Tibial nerve (tissue), 4 donors: ENCODE measurements at regions not wholly inside any gene's neighbourhood (a gene's known extent, or its start where the extent isn't known, plus 50 kb on each side); places are given as distances from the start of the nearest gene placed in this dataset.

Experiments
- DNase-seq, 2 donors: peaks; one replicate each; pipeline ENCODE4 v3.0.0-alpha.2; 2019; ENCODE audit warnings: low spot score in 2 of 2
- H3K27ac ChIP-seq, 4 donors: fragments of 200-600 bp; sonication (generic) in 3 of 4; one replicate each; pipeline ENCODE4 v1.5.1; 2017 to 2019; ENCODE audit warnings: mild to moderate bottlenecking in 1 of 4
- H3K27me3 ChIP-seq, 2 donors: fragments of 200-600 bp; sonication (generic) in 1 of 2; one replicate each; pipeline versions ENCODE4 v1.5.1 to v1.6.0; 2017 to 2019
- H3K36me3 ChIP-seq, 3 donors: fragments of 200-600 bp; sonication (generic); one replicate each; pipeline ENCODE4 v1.5.1; 2018 to 2019
- H3K4me1 ChIP-seq, 4 donors: fragments of 200-600 bp; sonication (generic) in 3 of 4; one replicate each; pipeline ENCODE4 v1.5.1; 2017 to 2019
- H3K4me3 ChIP-seq, 4 donors: fragments of 200-600 bp; sonication (generic) in 3 of 4; one replicate each; pipeline ENCODE4 v1.5.1; 2017 to 2019; ENCODE audit warnings: mild to moderate bottlenecking in 1 of 4, moderate library complexity in 1 of 4
- H3K9me3 ChIP-seq, 4 donors: fragments of 200-600 bp; sonication (generic) in 3 of 4; one replicate each; pipeline ENCODE4 v1.5.1; 2017 to 2019
- CTCF ChIP-seq, 5 experiments: fragments of 200-600 bp in 3 of 5; fragments of 450-650 bp in 2 of 5; sonication (generic) in 3 of 5; IDR thresholded peaks; one replicate each; pipeline ENCODE4 v1.5.1; 2016 to 2019; ENCODE audit warnings: antibody characterized with exemption in 5 of 5, mild to moderate bottlenecking in 3 of 5, moderate library complexity in 2 of 5
- EP300 ChIP-seq, 2 donors: sonication (generic); formaldehyde crosslinking; IDR thresholded peaks; one replicate each; pipeline ENCODE4 v1.6.1; 2017; ENCODE audit warnings: antibody characterized with exemption in 2 of 2, mild to moderate bottlenecking in 1 of 2
- POLR2A ChIP-seq, 2 donors: fragments of 450-650 bp; IDR thresholded peaks; one replicate each; pipeline ENCODE4 v1.6.1; 2017; ENCODE audit warnings: antibody characterized with exemption in 2 of 2, mild to moderate bottlenecking in 2 of 2, moderate library complexity in 2 of 2
- WGBS, 2 donors: methylation state at CpG; one replicate each; pipeline ENCODE4 v1.1.5; 2018; 5-methylcytosine and 5-hydroxymethylcytosine counted together

GRCh38 chr12:131313635-131314034, 359.9 kb downstream of the ADGRD1 start:
- 54 to 58% methylated on average over 4 of the region's 4 CpGs for WGBS, 2 donors
- no peak for DNase-seq
- peaks cover 0 to 11% of the 10 kb centered on the region in 2 donors for H3K27me3 ChIP-seq
- no peaks in the 10 kb centered on the region for H3K36me3 ChIP-seq
- no peak for TF ChIP-seq CTCF (IDR thresholded peaks at IDR 0.05)
- TF ChIP-seq EP300 (IDR thresholded peaks at IDR 0.05) = no peak
- no peak for TF ChIP-seq POLR2A (IDR thresholded peaks at IDR 0.05)
- no peak overlapping the region for H3K27ac ChIP-seq
- H3K9me3 ChIP-seq = no peaks in the 10 kb centered on the region
- H3K4me1 ChIP-seq = peaks cover 0 to 6% (median 0%) of the 10 kb centered on the region in 4 donors
- H3K4me3 ChIP-seq = no peak overlapping the region

- peaks cover 0 to 11% of the 10 kb centered on the region in 2 donors for H3K27me3 ChIP-seq
- peaks cover 0 to 6% (median 0%) of the 10 kb centered on the region in 4 donors for H3K4me1 ChIP-seq
- no peaks in the 10 kb centered on the region for H3K9me3 ChIP-seq
- no peaks in the 10 kb centered on the region for H3K36me3 ChIP-seq
- H3K4me3 ChIP-seq = no peak overlapping the region
- no peak for DNase-seq
- no peak overlapping the region for H3K27ac ChIP-seq
- TF ChIP-seq EP300 (IDR thresholded peaks at IDR 0.05) (no peak), CTCF (IDR thresholded peaks at IDR 0.05) (no peak), POLR2A (IDR thresholded peaks at IDR 0.05) (no peak)
Observed at GRCh38 chr12:131314524-131315090, 360.9 kb downstream of the ADGRD1 start.

GRCh38 chr12:131315601-131316000, 361.9 kb downstream of the ADGRD1 start:
- TF ChIP-seq EP300 (IDR thresholded peaks at IDR 0.05) (no peak), POLR2A (IDR thresholded peaks at IDR 0.05) (no peak), CTCF (IDR thresholded peaks at IDR 0.05) (no peak)
- WGBS, 2 donors = 82 to 96% methylated on average over 3 of the region's 3 CpGs

GRCh38 chr12:131316388-131316787, 362.7 kb downstream of the ADGRD1 start:
- peaks cover 0 to 10% of the 10 kb centered on the region in 2 donors for H3K27me3 ChIP-seq
- WGBS, 2 donors = 78 to 85% methylated on average over 6 of the region's 6 CpGs
- no peaks in the 10 kb centered on the region for H3K36me3 ChIP-seq
- H3K9me3 ChIP-seq = peaks cover 0 to 8% (median 0%) of the 10 kb centered on the region in 4 donors
- TF ChIP-seq CTCF (IDR thresholded peaks at IDR 0.05) = no peak
- TF ChIP-seq POLR2A (IDR thresholded peaks at IDR 0.05) = no peak
- no peak for TF ChIP-seq EP300 (IDR thresholded peaks at IDR 0.05)
- peaks cover 0 to 6% (median 0%) of the 10 kb centered on the region in 4 donors for H3K4me1 ChIP-seq
- DNase-seq = no peak
- no peak overlapping the region for H3K4me3 ChIP-seq
- H3K27ac ChIP-seq = no peak overlapping the region

More at GRCh38 chr12:131315601-131316000, 361.9 kb downstream of the ADGRD1 start:
- H3K36me3 ChIP-seq = no peaks in the 10 kb centered on the region
- peaks cover 0 to 7% (median 0%) of the 10 kb centered on the region in 4 donors for H3K9me3 ChIP-seq
- peaks cover 0 to 11% of the 10 kb centered on the region in 2 donors for H3K27me3 ChIP-seq
- DNase-seq = no peak
- no peak overlapping the region for H3K4me3 ChIP-seq
- H3K4me1 ChIP-seq = peaks cover 0 to 6% (median 0%) of the 10 kb centered on the region in 4 donors
- no peak overlapping the region for H3K27ac ChIP-seq

GRCh38 chr12:131318045-131318685, 364.5 kb downstream of the ADGRD1 start:
- no peak for DNase-seq
- Histone ChIP-seq H3K27ac (no peak overlapping the region), H3K36me3 (no peaks in the 10 kb centered on the region), H3K4me3 (no peak overlapping the region), H3K27me3 (peaks cover 0 to 3% of the 10 kb centered on the region in 2 donors), H3K9me3 (peaks cover 0 to 12% (median 0%) of the 10 kb centered on the region in 4 donors), H3K4me1 (no peaks in the 10 kb centered on the region)
- TF ChIP-seq POLR2A (IDR thresholded peaks at IDR 0.05) = no peak
- no peak for TF ChIP-seq CTCF (IDR thresholded peaks at IDR 0.05)
- TF ChIP-seq EP300 (IDR thresholded peaks at IDR 0.05) = no peak
